ENCODE measurements at regions not wholly inside any gene's neighbourhood (a gene's known extent, or its start where the extent isn't known, plus 50 kb on each side); places are given as distances from the start of the nearest gene placed in this dataset.

DNA sequence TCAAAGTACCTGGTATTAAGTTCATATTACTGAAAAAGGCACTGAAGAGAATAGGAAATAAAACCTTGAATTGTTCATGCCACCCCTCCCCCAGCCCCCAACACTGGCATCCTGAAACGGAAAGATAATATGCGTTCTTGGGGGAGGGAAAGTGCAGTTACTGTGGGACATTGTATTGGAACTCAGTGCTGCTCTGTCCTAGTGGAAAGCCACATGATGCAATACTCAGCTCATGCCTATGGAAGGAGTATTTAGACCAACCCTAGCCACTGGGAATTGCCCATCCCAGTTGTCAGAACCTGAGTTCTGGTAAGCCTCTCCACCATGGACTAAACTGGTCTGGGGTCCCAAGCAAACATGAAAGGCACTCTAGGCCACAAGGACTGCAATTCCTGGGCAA lies 680.8 kb upstream of the BCHE start:
- Histone ChIP-seq H3K4me2 (ENCODE audit: insufficient read depth, low read length) (no peak overlapping the region), H3K9ac (ENCODE audit: insufficient read depth in 1 of 2, low read depth in 2 of 2, low read length in 2 of 2) (no peak overlapping the region), H3K9me3 (replicated peaks; ENCODE audit: control insufficient read depth, insufficient read depth, low read depth, low read length) (no peaks in the 10 kb centered on the region), H3K4me3 (no peak overlapping the region), H3K79me2 (ENCODE audit: control insufficient read depth, insufficient read depth, low read length) (no peaks in the 10 kb centered on the region), H3K27me3 (ENCODE audit: control insufficient read depth in 2 of 2, insufficient read depth in 2 of 2, low read length in 2 of 2) (no peaks in the 10 kb centered on the region), H4K20me1 (replicated peaks; ENCODE audit: control insufficient read depth, insufficient read depth, low read length) (no peaks in the 10 kb centered on the region), H3K36me3 (ENCODE audit: control insufficient read depth, insufficient read depth, low read length) (no peaks in the 10 kb centered on the region), H3K4me1 (replicated peaks in 1 of 2; ENCODE audit: control insufficient read depth in 2 of 2, insufficient read depth in 2 of 2, low read length in 2 of 2) (no peaks in the 10 kb centered on the region), H3K9me1 (ENCODE audit: control insufficient read depth, insufficient read depth, low read length) (no peaks in the 10 kb centered on the region), H2AFZ (ENCODE audit: low read depth, low read length) (no peak overlapping the region), H3K27ac (ENCODE audit: extremely low read depth, low read depth, low read length) (no peak overlapping the region)
- BruUV-seq (replicated peaks) = no TSS peak
- ATAC-seq (no peak), FAIRE-seq (no peak), DNase-seq (ENCODE audit: extremely low read depth in 1 of 4, low spot score in 3 of 4) (no peak)
- in situ Hi-C loops (cut with MboI) (no loop called here), intact Hi-C loops (cut with micrococcal nuclease) (no loop called here)
- CTCF ChIA-PET (ENCODE audit: low intra/inter-chr PET ratio) = no interaction called here
- WGBS (ENCODE audit: insufficient coverage, low coverage, missing lambda C conversion rate) = 0% methylated on average over 2 of the region's 2 CpGs
- POLR2A ChIA-PET = no interaction called here
- TF ChIP-seq PCBP1 (IDR thresholded peaks at IDR 0.05; ENCODE audit: low read depth, low read length, poor library complexity, severe bottlenecking) (no peak), L3MBTL2 (IDR thresholded peaks at IDR 0.05) (no peak), RBM14 (IDR thresholded peaks at IDR 0.05; ENCODE audit: borderline replicate concordance, insufficient read depth, low read depth, low read length) (no peak), CREBBP (IDR thresholded peaks at IDR 0.05; ENCODE audit: low read depth, low read length) (no peak), THRAP3 (IDR thresholded peaks at IDR 0.05; ENCODE audit: borderline replicate concordance) (no peak), TRIM28 (IDR thresholded peaks at IDR 0.05) (no peak), ZBTB7A (IDR thresholded peaks at IDR 0.05; ENCODE audit: borderline replicate concordance, control insufficient read depth, low read depth, low read length) (no peak), ELF4 (CRISPR knock-in tag; IDR thresholded peaks at IDR 0.05) (no peak), NCOR1 (IDR thresholded peaks at IDR 0.05) (no peak), KDM2B (CRISPR knock-in tag; IDR thresholded peaks at IDR 0.05) (no peak)
- TF ChIP-seq, protein P1, sequence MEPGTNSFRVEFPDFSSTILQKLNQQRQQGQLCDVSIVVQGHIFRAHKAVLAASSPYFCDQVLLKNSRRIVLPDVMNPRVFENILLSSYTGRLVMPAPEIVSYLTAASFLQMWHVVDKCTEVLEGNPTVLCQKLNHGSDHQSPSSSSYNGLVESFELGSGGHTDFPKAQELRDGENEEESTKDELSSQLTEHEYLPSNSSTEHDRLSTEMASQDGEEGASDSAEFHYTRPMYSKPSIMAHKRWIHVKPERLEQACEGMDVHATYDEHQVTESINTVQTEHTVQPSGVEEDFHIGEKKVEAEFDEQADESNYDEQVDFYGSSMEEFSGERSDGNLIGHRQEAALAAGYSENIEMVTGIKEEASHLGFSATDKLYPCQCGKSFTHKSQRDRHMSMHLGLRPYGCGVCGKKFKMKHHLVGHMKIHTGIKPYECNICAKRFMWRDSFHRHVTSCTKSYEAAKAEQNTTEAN (CRISPR knock-in tag; IDR thresholded peaks at IDR 0.05) = no peak
- TF ChIP-seq, protein P2, sequence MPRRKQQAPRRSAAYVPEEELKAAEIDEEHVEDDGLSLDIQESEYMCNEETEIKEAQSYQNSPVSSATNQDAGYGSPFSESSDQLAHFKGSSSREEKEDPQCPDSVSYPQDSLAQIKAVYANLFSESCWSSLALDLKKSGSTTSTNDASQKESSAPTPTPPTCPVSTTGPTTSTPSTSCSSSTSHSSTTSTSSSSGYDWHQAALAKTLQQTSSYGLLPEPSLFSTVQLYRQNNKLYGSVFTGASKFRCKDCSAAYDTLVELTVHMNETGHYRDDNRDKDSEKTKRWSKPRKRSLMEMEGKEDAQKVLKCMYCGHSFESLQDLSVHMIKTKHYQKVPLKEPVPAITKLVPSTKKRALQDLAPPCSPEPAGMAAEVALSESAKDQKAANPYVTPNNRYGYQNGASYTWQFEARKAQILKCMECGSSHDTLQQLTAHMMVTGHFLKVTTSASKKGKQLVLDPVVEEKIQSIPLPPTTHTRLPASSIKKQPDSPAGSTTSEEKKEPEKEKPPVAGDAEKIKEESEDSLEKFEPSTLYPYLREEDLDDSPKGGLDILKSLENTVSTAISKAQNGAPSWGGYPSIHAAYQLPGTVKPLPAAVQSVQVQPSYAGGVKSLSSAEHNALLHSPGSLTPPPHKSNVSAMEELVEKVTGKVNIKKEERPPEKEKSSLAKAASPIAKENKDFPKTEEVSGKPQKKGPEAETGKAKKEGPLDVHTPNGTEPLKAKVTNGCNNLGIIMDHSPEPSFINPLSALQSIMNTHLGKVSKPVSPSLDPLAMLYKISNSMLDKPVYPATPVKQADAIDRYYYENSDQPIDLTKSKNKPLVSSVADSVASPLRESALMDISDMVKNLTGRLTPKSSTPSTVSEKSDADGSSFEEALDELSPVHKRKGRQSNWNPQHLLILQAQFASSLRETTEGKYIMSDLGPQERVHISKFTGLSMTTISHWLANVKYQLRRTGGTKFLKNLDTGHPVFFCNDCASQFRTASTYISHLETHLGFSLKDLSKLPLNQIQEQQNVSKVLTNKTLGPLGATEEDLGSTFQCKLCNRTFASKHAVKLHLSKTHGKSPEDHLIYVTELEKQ (CRISPR knock-in tag; IDR thresholded peaks at IDR 0.05) = no peak
- TF ChIP-seq, protein P3, sequence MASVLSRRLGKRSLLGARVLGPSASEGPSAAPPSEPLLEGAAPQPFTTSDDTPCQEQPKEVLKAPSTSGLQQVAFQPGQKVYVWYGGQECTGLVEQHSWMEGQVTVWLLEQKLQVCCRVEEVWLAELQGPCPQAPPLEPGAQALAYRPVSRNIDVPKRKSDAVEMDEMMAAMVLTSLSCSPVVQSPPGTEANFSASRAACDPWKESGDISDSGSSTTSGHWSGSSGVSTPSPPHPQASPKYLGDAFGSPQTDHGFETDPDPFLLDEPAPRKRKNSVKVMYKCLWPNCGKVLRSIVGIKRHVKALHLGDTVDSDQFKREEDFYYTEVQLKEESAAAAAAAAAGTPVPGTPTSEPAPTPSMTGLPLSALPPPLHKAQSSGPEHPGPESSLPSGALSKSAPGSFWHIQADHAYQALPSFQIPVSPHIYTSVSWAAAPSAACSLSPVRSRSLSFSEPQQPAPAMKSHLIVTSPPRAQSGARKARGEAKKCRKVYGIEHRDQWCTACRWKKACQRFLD (CRISPR knock-in tag; IDR thresholded peaks at IDR 0.05) = no peak
- TF ChIP-seq, protein P4, sequence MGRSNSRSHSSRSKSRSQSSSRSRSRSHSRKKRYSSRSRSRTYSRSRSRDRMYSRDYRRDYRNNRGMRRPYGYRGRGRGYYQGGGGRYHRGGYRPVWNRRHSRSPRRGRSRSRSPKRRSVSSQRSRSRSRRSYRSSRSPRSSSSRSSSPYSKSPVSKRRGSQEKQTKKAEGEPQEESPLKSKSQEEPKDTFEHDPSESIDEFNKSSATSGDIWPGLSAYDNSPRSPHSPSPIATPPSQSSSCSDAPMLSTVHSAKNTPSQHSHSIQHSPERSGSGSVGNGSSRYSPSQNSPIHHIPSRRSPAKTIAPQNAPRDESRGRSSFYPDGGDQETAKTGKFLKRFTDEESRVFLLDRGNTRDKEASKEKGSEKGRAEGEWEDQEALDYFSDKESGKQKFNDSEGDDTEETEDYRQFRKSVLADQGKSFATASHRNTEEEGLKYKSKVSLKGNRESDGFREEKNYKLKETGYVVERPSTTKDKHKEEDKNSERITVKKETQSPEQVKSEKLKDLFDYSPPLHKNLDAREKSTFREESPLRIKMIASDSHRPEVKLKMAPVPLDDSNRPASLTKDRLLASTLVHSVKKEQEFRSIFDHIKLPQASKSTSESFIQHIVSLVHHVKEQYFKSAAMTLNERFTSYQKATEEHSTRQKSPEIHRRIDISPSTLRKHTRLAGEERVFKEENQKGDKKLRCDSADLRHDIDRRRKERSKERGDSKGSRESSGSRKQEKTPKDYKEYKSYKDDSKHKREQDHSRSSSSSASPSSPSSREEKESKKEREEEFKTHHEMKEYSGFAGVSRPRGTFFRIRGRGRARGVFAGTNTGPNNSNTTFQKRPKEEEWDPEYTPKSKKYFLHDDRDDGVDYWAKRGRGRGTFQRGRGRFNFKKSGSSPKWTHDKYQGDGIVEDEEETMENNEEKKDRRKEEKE (IDR thresholded peaks at IDR 0.05; ENCODE audit: borderline replicate concordance in 1 of 2, control insufficient read depth in 1 of 2, low read depth in 2 of 2, low read length in 1 of 2) = no peak

Data from K562 (cell line).